H9 (cell line): ENCODE measurements at regions not wholly inside any gene's neighbourhood (a gene's known extent, or its start where the extent isn't known, plus 50 kb on each side); places are given as distances from the start of the nearest gene placed in this dataset.

Source experiments
- DNase-seq: peaks from one replicate; pipeline ENCODE4 v3.0.0-alpha.2; 2017
- H2AFZ ChIP-seq: one replicate; pipeline ENCODE4 v1.6.1; 2013; ENCODE audit warnings: mild to moderate bottlenecking, low read length, control low read depth, moderate library complexity
- H2AK5ac ChIP-seq: 2 replicates; pipeline ENCODE4 v1.6.1; 2013; ENCODE audit warnings: low read length, control low read depth, mixed read lengths; ENCODE audit not compliant: insufficient read length
- H2BK120ac ChIP-seq: one replicate; pipeline ENCODE4 v1.6.1; 2013; ENCODE audit warnings: low read depth, mild to moderate bottlenecking, low read length, control low read depth, inconsistent platforms; ENCODE audit not compliant: poor library complexity, severe bottlenecking
- H2BK12ac ChIP-seq: 2 replicates; pipeline ENCODE4 v1.6.1; 2013; ENCODE audit warnings: low read length, control low read depth, mixed read lengths, low read depth; ENCODE audit not compliant: insufficient read length
- H2BK15ac ChIP-seq: 2 replicates; pipeline ENCODE4 v1.6.1; 2013; ENCODE audit warnings: low read depth, low read length, control low read depth
- H2BK20ac ChIP-seq: one replicate; pipeline ENCODE4 v1.6.1; 2013; ENCODE audit warnings: low read depth, mild to moderate bottlenecking, low read length, control low read depth, inconsistent platforms; ENCODE audit not compliant: poor library complexity, severe bottlenecking
- H2BK5ac ChIP-seq: 2 replicates; pipeline ENCODE4 v1.6.1; 2013; ENCODE audit warnings: low read length, control low read depth, mixed read lengths; ENCODE audit not compliant: insufficient read length
- H3K14ac ChIP-seq: 2 replicates; pipeline ENCODE4 v1.6.1; 2013; ENCODE audit warnings: low read length, control low read depth; ENCODE audit not compliant: insufficient read depth
- H3K18ac ChIP-seq: 2 replicates; pipeline ENCODE4 v1.6.1; 2013; ENCODE audit warnings: low read depth, mild to moderate bottlenecking, mixed read lengths, low read length, control low read depth; ENCODE audit not compliant: insufficient read length
- H3K23ac ChIP-seq: 2 replicates; pipeline ENCODE4 v1.6.1; 2013; ENCODE audit warnings: low read length, control low read depth, mixed read lengths, low read depth; ENCODE audit not compliant: insufficient read length
- H3K23me2 ChIP-seq: 2 replicates; pipeline ENCODE4 v1.6.1; 2013; ENCODE audit warnings: low read depth, mild to moderate bottlenecking, mixed read lengths, low read length, control low read depth; ENCODE audit not compliant: insufficient read length, poor library complexity, severe bottlenecking
- H3K27ac ChIP-seq: 2 replicates; pipeline ENCODE4 v1.5.1; 2013; ENCODE audit warnings: low read length, control low read depth, mixed read lengths, low read depth; ENCODE audit not compliant: insufficient read length
- H3K27me3 ChIP-seq: 2 replicates; pipeline ENCODE4 v1.6.1; 2013; ENCODE audit warnings: low read length, control low read depth, inconsistent platforms; ENCODE audit not compliant: insufficient read depth
- H3K4ac ChIP-seq: 2 replicates; pipeline ENCODE4 v1.6.1; 2013; ENCODE audit warnings: low read depth, mild to moderate bottlenecking, control low read depth, inconsistent platforms, low read length, moderate library complexity
- H3K4me1 ChIP-seq: 2 replicates; pipeline ENCODE4 v1.6.1; 2013; ENCODE audit warnings: low read length, control low read depth, inconsistent platforms; ENCODE audit not compliant: insufficient read depth
- H3K4me2 ChIP-seq: 2 replicates; pipeline ENCODE4 v1.6.1; 2013; ENCODE audit warnings: low read length, control low read depth, mixed read lengths; ENCODE audit not compliant: insufficient read length, insufficient read depth
- H3K56ac ChIP-seq: 2 replicates; pipeline ENCODE4 v1.6.1; 2013; ENCODE audit warnings: low read depth, mild to moderate bottlenecking, mixed read lengths, low read length, control low read depth; ENCODE audit not compliant: insufficient read length
- H3K79me1 ChIP-seq: 2 replicates; pipeline ENCODE4 v1.6.1; 2013; ENCODE audit warnings: low read depth, mild to moderate bottlenecking, moderate library complexity, low read length, control low read depth, inconsistent platforms; ENCODE audit not compliant: insufficient read depth, poor library complexity, severe bottlenecking
- H3K79me2 ChIP-seq: 2 replicates; pipeline ENCODE4 v1.6.1; 2013; ENCODE audit warnings: low read length, control low read depth, inconsistent platforms; ENCODE audit not compliant: insufficient read depth
- H3K9ac ChIP-seq: 2 replicates; pipeline ENCODE4 v1.6.1; 2013; ENCODE audit warnings: low read length, control low read depth, mixed read lengths; ENCODE audit not compliant: insufficient read length; ENCODE audit errors: extremely low read depth
- H3K9me3 ChIP-seq: one replicate; pipeline ENCODE4 v1.6.1; 2013; ENCODE audit warnings: low read depth, low read length, inconsistent platforms; ENCODE audit not compliant: control insufficient read depth
- H3T11ph ChIP-seq: one replicate; pipeline ENCODE4 v1.6.1; 2013; ENCODE audit warnings: mild to moderate bottlenecking, low read length, control low read depth, inconsistent platforms
- H4K20me1 ChIP-seq: one replicate; pipeline ENCODE4 v1.6.1; 2013; ENCODE audit not compliant: control insufficient read depth, insufficient read length, insufficient read depth
- H4K5ac ChIP-seq: 2 replicates; pipeline ENCODE4 v1.6.1; 2013; ENCODE audit warnings: low read depth, mild to moderate bottlenecking, mixed read lengths, low read length, control low read depth; ENCODE audit not compliant: insufficient read length
- H4K8ac ChIP-seq: replicated peaks from 2 replicates; pipeline ENCODE4 v1.6.1; 2013; ENCODE audit warnings: low read length, control low read depth, mixed read lengths, low read depth; ENCODE audit not compliant: insufficient read length
- H4K91ac ChIP-seq: 2 replicates; pipeline ENCODE4 v1.6.1; 2013; ENCODE audit warnings: low read depth, mild to moderate bottlenecking, moderate library complexity, mixed read lengths, low read length, control low read depth; ENCODE audit not compliant: insufficient read length
- H3K27ac Mint-ChIP-seq, 3 experiments: 2 replicates in 2 of 3; 3 replicates in 1 of 3; pipeline ENCODE4 v1.8.0; 2020 to 2021; ENCODE audit warnings: mixed read lengths in 3 of 3, mild to moderate bottlenecking in 1 of 3, moderate library complexity in 1 of 3
- H3K27me3 Mint-ChIP-seq: 2 replicates; pipeline ENCODE4 v1.8.0; 2021; ENCODE audit warnings: low read depth, mild to moderate bottlenecking, moderate library complexity, mixed read lengths
- H3K36me3 Mint-ChIP-seq, 3 experiments: 2 replicates in 2 of 3; 3 replicates in 1 of 3; pipeline ENCODE4 v1.8.0; 2020 to 2021; ENCODE audit warnings: low read depth in 3 of 3, mixed read lengths in 3 of 3; ENCODE audit not compliant: insufficient read depth in 1 of 3
- H3K4me1 Mint-ChIP-seq, 2 experiments: 2 replicates each; pipeline ENCODE4 v1.8.0; 2020; ENCODE audit warnings: mixed read lengths in 2 of 2
- H3K4me3 Mint-ChIP-seq, 2 experiments: 2 replicates in 1 of 2; 3 replicates in 1 of 2; pipeline ENCODE4 v1.8.0; 2020 to 2021; ENCODE audit warnings: mild to moderate bottlenecking in 2 of 2, mixed read lengths in 2 of 2, moderate library complexity in 1 of 2
- H3K9me3 Mint-ChIP-seq, 2 experiments: 2 replicates in 1 of 2; 3 replicates in 1 of 2; pipeline ENCODE4 v1.8.0; 2020; ENCODE audit warnings: mild to moderate bottlenecking in 2 of 2, mixed read lengths in 2 of 2, moderate library complexity in 1 of 2
- CTCF ChIP-seq: fragments of 200-600 bp; sonication (generic); conservative IDR thresholded peaks from 3 replicates; pipeline ENCODE4 v1.8.0; 2021; ENCODE audit warnings: antibody characterized with exemption, mild to moderate bottlenecking
- WGBS: extraction: QIAGEN DNeasy Blood & Tissue Kit; methylation state at CpG from one replicate; pipeline ENCODE4 v1.1.7; 2013; ENCODE audit warnings: missing lambda C conversion rate, low lambda C conversion rate, mixed read lengths; ENCODE audit not compliant: insufficient read length; ENCODE audit errors: extremely low coverage; 5-methylcytosine and 5-hydroxymethylcytosine counted together

DNA sequence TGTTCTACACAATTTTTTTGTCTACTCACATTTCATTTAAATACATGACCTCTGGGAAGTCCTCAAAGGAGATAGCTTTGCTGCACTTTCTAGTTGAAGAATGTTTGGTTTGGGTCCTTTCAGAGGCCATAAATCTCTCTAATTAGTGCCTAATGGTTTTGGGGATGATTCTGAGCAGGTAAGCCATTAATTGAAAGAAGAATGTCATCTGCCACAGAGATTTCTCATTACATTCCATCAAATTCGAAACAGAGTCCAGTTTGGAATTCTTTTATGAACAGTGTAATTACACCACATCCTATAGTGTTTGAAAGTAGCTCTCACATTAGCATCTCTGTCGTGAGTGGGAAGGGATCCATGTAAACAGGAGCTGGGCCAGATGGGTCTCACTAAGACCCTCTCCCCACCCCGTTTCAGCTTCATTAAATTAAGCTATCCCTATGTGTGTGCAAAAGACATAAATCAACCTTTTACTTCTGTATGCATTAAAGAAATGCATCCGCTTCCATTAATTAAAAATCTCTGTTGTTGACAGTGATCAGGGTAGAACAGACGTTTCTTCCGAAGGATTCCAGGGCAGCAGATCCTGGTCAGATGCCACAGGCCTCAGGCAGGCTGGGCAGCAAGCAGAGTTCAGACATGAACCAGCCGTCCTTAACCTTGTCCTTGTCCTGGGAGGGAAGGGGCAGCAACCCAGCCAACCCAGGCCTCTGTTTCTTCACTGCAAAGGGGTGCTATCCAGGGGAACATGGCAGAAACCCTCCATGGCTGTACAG lies 99.8 kb upstream of the MAP1B start:
- H3K4ac ChIP-seq: no peak overlapping the region
- H2BK15ac ChIP-seq: no peak overlapping the region
- TF ChIP-seq CTCF: no peak
- no peak overlapping the region for H2BK20ac ChIP-seq
- no CpG with 5 or more reads among the region's 7 CpGs for WGBS
- no peaks in the 10 kb centered on the region for H4K20me1 ChIP-seq
- no peak overlapping the region for H3T11ph ChIP-seq
- H3K36me3 Mint-ChIP-seq: no peaks in the 10 kb centered on the region
- H3K23ac ChIP-seq: no peak overlapping the region
- no peak overlapping the region for H3K4me3 Mint-ChIP-seq
- no peak overlapping the region for H2AFZ ChIP-seq
- H2BK5ac ChIP-seq: no peak overlapping the region
- no peak overlapping the region for H3K4me2 ChIP-seq
- H2BK120ac ChIP-seq: no peak overlapping the region
- H4K91ac ChIP-seq: no peak overlapping the region
- no peaks in the 10 kb centered on the region for H3K27me3 ChIP-seq
- H2BK12ac ChIP-seq: no peak overlapping the region
- H3K27ac ChIP-seq: no peak overlapping the region
- H3K4me1 Mint-ChIP-seq: peaks cover 19 to 22% of the 10 kb centered on the region in 2 experiments
- no peaks in the 10 kb centered on the region for H3K79me1 ChIP-seq
- no peak overlapping the region for H3K9ac ChIP-seq
- no peak for DNase-seq
- no peaks in the 10 kb centered on the region for H3K79me2 ChIP-seq
- no peaks in the 10 kb centered on the region for H3K27me3 Mint-ChIP-seq
- H3K27ac Mint-ChIP-seq: no peak overlapping the region
- no peak overlapping the region for H2AK5ac ChIP-seq
- no peak overlapping the region for H3K56ac ChIP-seq
- no peaks in the 10 kb centered on the region for H3K9me3 ChIP-seq
- no peaks in the 10 kb centered on the region for H3K23me2 ChIP-seq
- no peak overlapping the region for H4K8ac ChIP-seq
- H3K4me1 ChIP-seq: peaks cover 5% of the 10 kb centered on the region; the same call in 1 of the 2 replicates
- no peak overlapping the region for H3K18ac ChIP-seq
- H4K5ac ChIP-seq: no peak overlapping the region
- no peaks in the 10 kb centered on the region for H3K9me3 Mint-ChIP-seq
- no peak overlapping the region for H3K14ac ChIP-seq
